Skin epidermis (tissue), 12 donors: ENCODE measurements at regions not wholly inside any gene's neighbourhood (a gene's known extent, or its start where the extent isn't known, plus 50 kb on each side); places are given as distances from the start of the nearest gene placed in this dataset.
"Not testable (repeated sequence)": the region's sequence is repeated elsewhere in the genome, so short reads cannot be mapped to it uniquely, and the experiment has no call there.

Experiments used
- H3K27ac ChIP-seq, 21 experiments: fragments of 200-600 bp; sonication (generic) in 11 of 21; one replicate each; pipeline ENCODE4 v1.5.0; 2020; ENCODE audit warnings: mild to moderate bottlenecking in 3 of 21, inconsistent platforms in 2 of 21, moderate library complexity in 2 of 21
- H3K4me3 ChIP-seq, 7 experiments: fragments of 200-600 bp; sonication (generic) in 2 of 7; one replicate each; pipeline ENCODE4 v1.5.0; 2020; ENCODE audit warnings: inconsistent platforms in 2 of 7, mild to moderate bottlenecking in 2 of 7, moderate library complexity in 1 of 7

DNA sequence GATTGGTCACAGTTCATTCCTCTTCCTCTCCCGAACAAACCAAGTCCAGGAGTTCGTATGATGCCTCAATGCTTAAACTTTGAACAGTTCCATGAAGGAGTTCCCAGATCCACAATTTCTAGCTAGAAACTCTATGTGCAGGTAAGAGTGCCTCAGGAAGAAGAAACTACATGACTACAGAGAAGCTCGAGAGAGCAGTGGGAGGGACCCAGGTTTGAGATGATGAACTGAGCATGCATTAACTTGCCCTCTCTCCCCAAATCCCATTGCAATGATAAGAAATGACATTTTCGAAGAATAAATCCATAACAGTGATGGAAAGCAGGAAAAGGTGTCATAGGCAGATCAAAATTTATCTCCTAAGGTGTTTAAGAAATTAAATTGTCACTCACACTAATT lies 140.6 kb upstream of the JCAD start:
- Histone ChIP-seq H3K4me3 (no peak overlapping the region), H3K27ac (no peak overlapping the region)

GRCh38 chr10:30199376-30200016 lies 140.1 kb upstream of the JCAD start:
- Histone ChIP-seq H3K4me3 (no peak overlapping the region), H3K27ac (no peak overlapping the region)

GRCh38 chr10:30197186-30197585 lies 137.8 kb upstream of the JCAD start:
- H3K27ac ChIP-seq: no peak overlapping the region
- H3K4me3 ChIP-seq: no peak overlapping the region

DNA sequence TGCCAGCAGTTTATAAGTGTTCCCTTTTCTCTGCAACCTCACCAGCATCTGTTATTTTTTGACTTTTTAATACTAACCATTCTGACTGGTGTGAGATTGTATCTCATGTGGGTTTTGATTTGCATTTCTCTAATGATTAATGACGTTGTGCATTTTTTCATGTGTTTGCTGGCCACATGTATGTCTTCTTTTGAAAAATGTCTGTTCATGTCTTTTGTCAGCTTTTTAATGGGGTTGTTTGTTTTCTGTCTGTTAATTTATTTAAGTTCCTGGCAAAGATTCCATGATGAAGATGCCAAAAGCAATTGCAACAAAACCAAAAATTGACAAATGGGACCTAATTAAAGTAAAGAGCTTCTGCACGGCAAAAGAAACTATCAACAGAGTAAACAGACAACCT lies 137.2 kb upstream of the JCAD start:
- not testable (repeated sequence) for H3K27ac ChIP-seq, H3K4me3 ChIP-seq

GRCh38 chr10:30192846-30193608 lies 133.6 kb upstream of the JCAD start:
- Histone ChIP-seq H3K27ac (no peak overlapping the region), H3K4me3 (no peak overlapping the region)

GRCh38 chr10:30190577-30191552 lies 131.5 kb upstream of the JCAD start:
- Histone ChIP-seq H3K27ac (no peak overlapping the region), H3K4me3 (no peak overlapping the region)

- Histone ChIP-seq H3K27ac (peak overlapping the region in 2 of 21 experiments; percentile 54 to 73), H3K4me3 (no peak overlapping the region)
Observed at GRCh38 chr10:30189238-30189580, 129.8 kb upstream of the JCAD start.

DNA sequence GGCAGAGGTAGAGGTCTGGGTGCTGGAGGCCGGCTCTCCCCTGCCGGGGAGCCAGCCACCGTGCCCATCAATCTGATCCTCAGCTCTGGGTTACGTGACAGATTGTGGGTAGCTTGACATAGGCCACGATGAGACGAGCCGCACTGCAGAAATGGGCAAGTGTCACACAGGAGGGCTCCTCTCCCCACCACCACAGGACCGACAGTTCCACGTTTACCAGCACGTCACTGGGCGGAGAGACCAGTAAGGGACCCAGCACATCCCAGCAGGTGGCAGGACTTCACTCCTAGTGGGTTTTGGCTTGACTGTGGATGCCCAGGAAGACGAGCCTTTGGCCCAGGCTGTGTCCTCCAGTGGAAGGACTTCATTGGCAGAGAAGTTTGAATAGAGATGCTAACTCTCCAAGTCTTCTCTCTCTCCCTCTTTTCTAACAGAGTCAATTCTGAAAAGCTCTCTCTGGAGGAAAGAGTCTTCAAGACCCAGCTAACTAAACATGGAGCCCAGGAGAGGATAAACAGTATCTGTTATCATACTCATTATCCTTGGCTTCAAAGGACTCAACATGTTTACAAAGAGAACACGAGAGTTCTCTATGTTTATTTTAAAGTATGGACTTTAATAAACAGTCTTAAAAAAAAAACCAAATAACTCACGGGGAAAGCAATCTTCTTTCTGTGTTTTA lies 129.3 kb upstream of the JCAD start:
- Histone ChIP-seq H3K27ac (peak overlapping the region in 9 of 21 experiments; percentile 21 to 81 (median 50)), H3K4me3 (no peak overlapping the region)

GRCh38 chr10:30188101-30188500 lies 128.7 kb upstream of the JCAD start:
- Histone ChIP-seq H3K4me3 (no peak overlapping the region), H3K27ac (peak overlapping the region in 11 of 21 experiments; percentile 4 to 81 (median 54))

DNA sequence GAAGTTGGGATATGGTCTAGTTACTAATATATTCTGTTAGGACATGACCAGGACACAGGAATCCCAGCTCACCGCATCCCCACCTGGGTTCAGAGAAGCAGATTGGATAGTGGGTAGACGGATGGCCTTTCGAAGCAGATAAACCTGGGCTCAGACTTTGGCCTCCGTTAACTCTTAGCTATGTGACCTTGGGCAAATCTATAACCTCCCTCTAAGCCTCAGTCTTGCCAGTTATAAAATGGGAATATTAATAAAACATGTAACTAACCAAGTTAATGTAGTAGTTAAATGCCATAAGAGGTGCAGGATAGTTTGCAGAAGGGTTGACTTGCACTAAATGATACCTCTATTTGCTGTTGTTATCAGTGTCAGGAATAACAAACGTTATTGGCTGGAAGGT lies 127.6 kb upstream of the JCAD start:
- Histone ChIP-seq H3K27ac (peak overlapping the region in 5 of 21 experiments; percentile 3 to 73 (median 64)), H3K4me3 (no peak overlapping the region)

DNA sequence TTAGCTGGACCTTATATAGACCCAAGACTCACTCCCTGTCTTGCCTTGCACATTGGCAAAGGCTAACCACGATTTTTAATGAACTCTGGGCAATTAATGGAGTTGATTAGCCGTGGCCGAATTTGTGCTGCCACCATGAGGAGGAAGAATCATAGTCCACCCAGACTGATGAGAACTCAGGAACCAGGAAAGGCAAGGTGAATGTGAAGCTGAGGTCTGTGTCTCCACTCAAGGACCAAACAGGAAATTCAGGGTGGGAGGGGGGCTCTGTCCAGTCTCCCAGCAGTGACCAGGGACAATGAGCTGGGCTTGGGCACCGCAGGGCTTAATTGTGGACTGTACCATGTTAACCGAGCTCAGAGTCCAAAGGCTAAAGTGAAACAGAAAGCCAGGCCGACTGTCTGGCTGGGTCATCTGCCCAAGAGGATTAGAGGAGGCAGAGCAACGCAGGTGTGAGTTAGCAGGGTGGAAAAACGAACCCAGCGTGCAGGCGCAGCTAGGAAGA lies 127.0 kb upstream of the JCAD start:
- H3K4me3 ChIP-seq: no peak overlapping the region
- H3K27ac ChIP-seq: peak overlapping the region in 7 of 21 experiments; percentile 1 to 73 (median 38)

DNA sequence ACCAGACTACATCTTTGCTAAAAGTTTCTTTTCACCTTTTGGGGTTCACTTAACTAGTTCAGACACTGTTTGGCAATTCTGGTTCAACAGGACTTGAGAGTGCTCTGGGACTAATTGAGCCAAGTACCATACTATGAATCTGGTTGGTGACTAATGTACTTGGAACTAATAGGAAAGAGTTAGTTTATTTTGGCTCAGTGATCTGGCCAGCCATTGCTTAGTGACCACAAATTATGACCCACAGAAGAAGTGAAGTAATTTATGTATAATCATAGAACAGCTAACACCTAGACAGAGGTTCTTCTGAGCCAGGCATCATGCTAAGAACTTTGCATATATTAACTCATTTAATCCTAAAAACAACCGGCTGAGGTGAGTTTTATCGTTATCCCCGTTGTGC lies 126.5 kb upstream of the JCAD start:
- Histone ChIP-seq H3K4me3 (no peak overlapping the region), H3K27ac (peak overlapping the region in 3 of 21 experiments; percentile 64 to 73 (median 73))

- Histone ChIP-seq H3K4me3 (no peak overlapping the region), H3K27ac (peak overlapping the region in 2 of 21 experiments; percentile 20 to 87)
Observed at GRCh38 chr10:30185341-30185740, 126.0 kb upstream of the JCAD start.

- H3K4me3 ChIP-seq: no peak overlapping the region
- peak overlapping the region in 3 of 21 experiments; percentile 22 to 87 (median 60) for H3K27ac ChIP-seq
Observed at GRCh38 chr10:30184397-30185033, 125.1 kb upstream of the JCAD start.

- peak overlapping the region in 16 of 21 experiments; percentile 36 to 87 (median 63) for H3K27ac ChIP-seq
Observed at GRCh38 chr10:30183055-30183402, 123.6 kb upstream of the JCAD start.

GRCh38 chr10:30182191-30183054 lies 123.0 kb upstream of the JCAD start:
- peak overlapping the region in 19 of 21 experiments; percentile 20 to 87 (median 62) for H3K27ac ChIP-seq
- H3K4me3 ChIP-seq: no peak overlapping the region

More at GRCh38 chr10:30183055-30183402, 123.6 kb upstream of the JCAD start:
- H3K4me3 ChIP-seq: no peak overlapping the region

GRCh38 chr10:30178356-30178964 lies 119.1 kb upstream of the JCAD start:
- Histone ChIP-seq H3K27ac (no peak overlapping the region), H3K4me3 (no peak overlapping the region)
